Caco-2 (cell line): ENCODE measurements at regions not wholly inside any gene's neighbourhood (a gene's known extent, or its start where the extent isn't known, plus 50 kb on each side); places are given as distances from the start of the nearest gene placed in this dataset.

Experiments used
- BruUV-seq: library from RNA; stranded (reverse); fragments of 400-500 nt; replicated peaks from 2 replicates; lab custom pipeline; 2021; lab: Mats Ljungman, UMichigan
- CTCF ChIA-PET: fragments of 300-600 bp; sonication (Branson Sonifier 250); formaldehyde crosslinking; loops from one replicate; lab custom pipeline; 2022; ENCODE audit warnings: antibody characterized with exemption; lab: Charles Lee
- POLR2A ChIA-PET: fragments of 300-600 bp; sonication (Branson Sonifier 250); formaldehyde crosslinking; loops from one replicate; lab custom pipeline; 2022; ENCODE audit warnings: antibody characterized with exemption; lab: Charles Lee
- DNase-seq, 2 experiments: peaks; one replicate each; pipeline versions ENCODE4 v3.0.0 to v3.0.0-alpha.2; 2020 to 2022
- H3K27me3 ChIP-seq: replicated peaks from 2 replicates; pipeline ENCODE4 v1.6.0; 2011; ENCODE audit warnings: low read length; ENCODE audit not compliant: control insufficient read depth, insufficient read depth
- H3K36me3 ChIP-seq: 2 replicates; pipeline ENCODE4 v1.5.1; 2011; ENCODE audit warnings: low read length; ENCODE audit not compliant: control insufficient read depth, insufficient read depth
- H3K4me1 ChIP-seq: fragments of 250-450 bp; sonication (Bioruptor Pico); 2 replicates; pipeline ENCODE4 v1.5.1; 2020; ENCODE audit warnings: mild to moderate bottlenecking
- H3K4me3 ChIP-seq: 2 replicates; pipeline ENCODE4 v1.5.1; 2011; ENCODE audit warnings: low read depth, mild to moderate bottlenecking, control low read depth, low read length
- H3K9me3 ChIP-seq: fragments of 250-450 bp; sonication (Bioruptor Pico); 2 replicates; pipeline ENCODE4 v1.5.1; 2020; ENCODE audit warnings: mild to moderate bottlenecking, moderate library complexity
- H3K27ac Mint-ChIP-seq: one replicate; pipeline ENCODE4 v1.8.0; 2022; ENCODE audit warnings: mixed read lengths; ENCODE audit not compliant: unreplicated experiment
- H3K27me3 Mint-ChIP-seq: one replicate; pipeline ENCODE4 v1.8.0; 2022; ENCODE audit warnings: mixed read lengths; ENCODE audit not compliant: insufficient read depth, unreplicated experiment
- H3K36me3 Mint-ChIP-seq: one replicate; pipeline ENCODE4 v1.8.0; 2022; ENCODE audit warnings: mild to moderate bottlenecking, mixed read lengths; ENCODE audit not compliant: insufficient read depth, unreplicated experiment
- H3K4me1 Mint-ChIP-seq: one replicate; pipeline ENCODE4 v1.8.0; 2022; ENCODE audit warnings: low read depth, mixed read lengths; ENCODE audit not compliant: unreplicated experiment
- H3K4me3 Mint-ChIP-seq: one replicate; pipeline ENCODE4 v1.8.0; 2022; ENCODE audit warnings: mild to moderate bottlenecking, moderate library complexity, mixed read lengths; ENCODE audit not compliant: unreplicated experiment
- H3K9me3 Mint-ChIP-seq: one replicate; pipeline ENCODE4 v1.8.0; 2022; ENCODE audit warnings: mixed read lengths; ENCODE audit not compliant: unreplicated experiment
- intact Hi-C: fragments of 100-400 bp; cut with micrococcal nuclease; formaldehyde crosslinking; loops from one replicate; pipeline ENCODE4 v1.10.0; 2022; ENCODE audit not compliant: unreplicated experiment
- TF ChIP-seq, protein P1 (sequence below), 2 experiments: fragments of 200-600 bp in 1 of 2; IDR thresholded peaks; 1 replicate in 1 of 2; 2 replicates in 1 of 2; pipeline versions ENCODE4 v1.5.1 to v1.8.0; 2011 to 2022; ENCODE audit warnings: antibody characterized with exemption in 1 of 2, control low read depth in 1 of 2, inconsistent platforms in 1 of 2, low read depth in 1 of 2, low read length in 1 of 2, mild to moderate bottlenecking in 1 of 2, moderate library complexity in 1 of 2; ENCODE audit not compliant: insufficient read depth in 1 of 2, severe bottlenecking in 1 of 2, unreplicated experiment in 1 of 2

DNA sequence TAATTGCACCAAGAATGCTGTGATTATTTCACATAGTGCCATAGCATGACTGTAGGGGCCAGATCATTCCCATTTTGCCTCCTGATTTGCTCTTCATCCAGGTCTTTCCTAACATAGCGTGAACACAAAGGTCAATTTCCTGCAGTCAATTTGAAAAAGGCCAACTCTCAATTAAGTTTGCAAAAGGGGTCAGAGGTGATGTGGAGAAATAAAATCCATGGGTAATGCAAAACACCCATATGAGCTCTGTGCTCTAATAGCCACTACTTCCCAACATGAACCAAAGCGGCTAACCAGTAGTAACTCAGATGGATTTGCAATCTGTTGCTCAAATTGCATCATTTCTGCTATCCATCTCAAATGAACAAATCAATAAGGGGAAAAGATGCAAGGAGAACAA, 275.5 kb upstream of the SOX9 start:
- Mint-ChIP-seq H3K27me3 (no peaks in the 10 kb centered on the region), H3K9me3 (no peaks in the 10 kb centered on the region), H3K4me1 (no peaks in the 10 kb centered on the region), H3K27ac (no peak overlapping the region), H3K36me3 (no peaks in the 10 kb centered on the region), H3K4me3 (no peak overlapping the region)
- POLR2A ChIA-PET, result no interaction called here
- intact Hi-C loops, result no loop called here
- no TSS peak for BruUV-seq
- TF ChIP-seq, protein P1, sequence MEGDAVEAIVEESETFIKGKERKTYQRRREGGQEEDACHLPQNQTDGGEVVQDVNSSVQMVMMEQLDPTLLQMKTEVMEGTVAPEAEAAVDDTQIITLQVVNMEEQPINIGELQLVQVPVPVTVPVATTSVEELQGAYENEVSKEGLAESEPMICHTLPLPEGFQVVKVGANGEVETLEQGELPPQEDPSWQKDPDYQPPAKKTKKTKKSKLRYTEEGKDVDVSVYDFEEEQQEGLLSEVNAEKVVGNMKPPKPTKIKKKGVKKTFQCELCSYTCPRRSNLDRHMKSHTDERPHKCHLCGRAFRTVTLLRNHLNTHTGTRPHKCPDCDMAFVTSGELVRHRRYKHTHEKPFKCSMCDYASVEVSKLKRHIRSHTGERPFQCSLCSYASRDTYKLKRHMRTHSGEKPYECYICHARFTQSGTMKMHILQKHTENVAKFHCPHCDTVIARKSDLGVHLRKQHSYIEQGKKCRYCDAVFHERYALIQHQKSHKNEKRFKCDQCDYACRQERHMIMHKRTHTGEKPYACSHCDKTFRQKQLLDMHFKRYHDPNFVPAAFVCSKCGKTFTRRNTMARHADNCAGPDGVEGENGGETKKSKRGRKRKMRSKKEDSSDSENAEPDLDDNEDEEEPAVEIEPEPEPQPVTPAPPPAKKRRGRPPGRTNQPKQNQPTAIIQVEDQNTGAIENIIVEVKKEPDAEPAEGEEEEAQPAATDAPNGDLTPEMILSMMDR (IDR thresholded peaks at IDR 0.05; ENCODE audit: insufficient read depth in 1 of 2, low read depth in 1 of 2, low read length in 1 of 2, severe bottlenecking in 1 of 2, unreplicated experiment in 1 of 2), result no peak
- Histone ChIP-seq H3K9me3 (peaks cover 3% of the 10 kb centered on the region; the same call in 1 of the 2 replicates), H3K4me1 (no peaks in the 10 kb centered on the region), H3K36me3 (no peaks in the 10 kb centered on the region), H3K4me3 (no peak overlapping the region), H3K27me3 (no peaks in the 10 kb centered on the region; the same call in 1 of the 2 replicates)
- CTCF ChIA-PET, result no interaction called here
- no peak for DNase-seq

DNA sequence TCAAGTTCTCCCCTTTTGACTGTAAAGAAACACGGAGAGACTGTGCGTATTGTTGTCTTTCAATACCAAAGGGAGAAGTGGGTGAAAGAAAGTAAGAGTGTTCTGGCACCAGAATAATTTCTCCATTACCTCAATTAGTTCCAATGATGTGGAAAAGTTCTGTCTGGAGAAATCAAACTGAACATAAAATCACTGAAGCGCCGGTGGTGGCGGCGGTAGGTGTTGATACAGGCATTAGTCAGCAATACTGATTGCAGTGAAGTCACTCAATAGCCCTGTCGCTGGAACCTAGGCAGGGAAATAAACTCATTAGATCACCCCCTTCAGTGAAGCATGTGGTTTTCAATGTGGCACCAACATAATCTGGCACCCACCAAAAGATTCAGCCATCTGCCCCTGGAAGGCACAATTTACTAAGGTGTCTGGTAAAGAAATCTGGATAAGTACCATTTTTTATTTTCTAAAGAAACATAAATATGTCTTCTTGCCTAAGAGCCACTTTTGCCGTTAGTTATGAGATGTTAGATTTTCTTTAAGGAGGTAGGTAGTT, 274.2 kb upstream of the SOX9 start:
- Histone ChIP-seq H3K27me3 (no peaks in the 10 kb centered on the region; the same call in 1 of the 2 replicates), H3K36me3 (no peaks in the 10 kb centered on the region), H3K9me3 (peaks cover 3% of the 10 kb centered on the region; the same call in 1 of the 2 replicates), H3K4me1 (no peaks in the 10 kb centered on the region), H3K4me3 (no peak overlapping the region)
- Mint-ChIP-seq H3K4me3 (no peak overlapping the region), H3K27me3 (no peaks in the 10 kb centered on the region), H3K4me1 (no peaks in the 10 kb centered on the region), H3K36me3 (no peaks in the 10 kb centered on the region), H3K9me3 (no peaks in the 10 kb centered on the region), H3K27ac (no peak overlapping the region)
- POLR2A ChIA-PET, result no interaction called here
- BruUV-seq, result no TSS peak
- DNase-seq, result no peak
- TF ChIP-seq, protein P1 (IDR thresholded peaks at IDR 0.05; ENCODE audit: insufficient read depth in 1 of 2, low read depth in 1 of 2, low read length in 1 of 2, severe bottlenecking in 1 of 2, unreplicated experiment in 1 of 2), result no peak
- intact Hi-C loops, result no loop called here
- CTCF ChIA-PET, result no interaction called here

DNA sequence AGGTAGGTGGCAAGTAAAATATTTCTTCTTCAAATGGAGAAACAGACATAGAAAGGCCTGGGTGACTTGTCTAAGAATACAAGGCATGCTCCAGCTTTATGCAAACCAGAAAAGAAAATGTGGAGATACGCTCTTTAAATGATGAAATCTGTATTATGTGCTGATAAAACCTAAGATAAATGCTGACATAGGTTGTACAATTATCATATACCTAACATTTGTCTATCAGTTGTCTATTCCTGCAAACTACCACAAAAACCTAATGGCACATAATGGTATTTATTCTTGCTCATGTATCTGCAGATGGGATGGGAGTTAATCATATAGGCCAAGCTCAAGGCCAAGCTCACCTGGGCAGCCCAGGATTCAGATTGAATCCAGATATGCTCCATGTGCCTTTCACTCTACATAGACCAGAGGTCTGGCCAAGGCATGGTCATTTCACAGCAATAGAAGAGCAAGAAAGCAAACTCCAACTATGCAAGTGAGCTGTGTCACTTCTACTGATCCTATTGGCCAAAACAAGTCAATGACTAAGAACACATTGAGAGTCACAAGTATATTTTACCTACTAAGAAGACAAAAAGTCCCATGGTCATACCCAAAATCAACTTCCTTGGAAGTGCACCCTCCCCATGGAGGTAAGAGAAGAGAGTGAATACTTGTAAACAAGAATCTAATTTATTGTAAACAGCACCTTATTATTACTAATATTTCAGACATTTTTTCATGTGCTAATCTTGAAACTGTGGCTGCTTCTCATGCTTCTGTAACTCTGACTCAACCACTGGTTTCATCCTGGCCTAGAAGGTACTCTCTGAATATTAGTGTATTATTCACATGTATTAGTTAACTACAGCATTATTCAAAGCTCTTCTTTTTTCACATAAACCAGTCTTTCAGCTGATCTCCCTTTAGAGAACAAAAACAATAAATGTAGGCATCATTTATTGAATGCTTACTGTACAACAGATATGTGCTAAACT, 270.7 kb upstream of the SOX9 start:
- TF ChIP-seq, protein P1 (IDR thresholded peaks at IDR 0.05; ENCODE audit: insufficient read depth in 1 of 2, low read depth in 1 of 2, low read length in 1 of 2, severe bottlenecking in 1 of 2, unreplicated experiment in 1 of 2), result no peak
- BruUV-seq, result no TSS peak
- H3K27ac Mint-ChIP-seq, result no peak overlapping the region
- H3K9me3 Mint-ChIP-seq, result no peaks in the 10 kb centered on the region
- no peak overlapping the region for H3K4me3 Mint-ChIP-seq
- H3K36me3 Mint-ChIP-seq, result no peaks in the 10 kb centered on the region
- no peak overlapping the region for H3K4me3 ChIP-seq
- no peaks in the 10 kb centered on the region for H3K36me3 ChIP-seq
- intact Hi-C loops, result no loop called here
- DNase-seq, result no peak
- no peaks in the 10 kb centered on the region; the same call in 1 of the 2 replicates for H3K27me3 ChIP-seq
- ChIA-PET POLR2A (no interaction called here), CTCF (no interaction called here)
- H3K27me3 Mint-ChIP-seq, result no peaks in the 10 kb centered on the region
- H3K9me3 ChIP-seq, result no peaks in the 10 kb centered on the region
- no peaks in the 10 kb centered on the region for H3K4me1 ChIP-seq
- H3K4me1 Mint-ChIP-seq, result no peaks in the 10 kb centered on the region
